ENCODE measurements at regions not wholly inside any gene's neighbourhood (a gene's known extent, or its start where the extent isn't known, plus 50 kb on each side); places are given as distances from the start of the nearest gene placed in this dataset.

- TF ChIP-seq CTCF (IDR thresholded peaks at IDR 0.05): no peak
- TF ChIP-seq POLR2A (IDR thresholded peaks at IDR 0.05): no peak
Observed at GRCh38 chr6:101146389-101146788, 247.1 kb upstream of the GRIK2 start.

Measured in thyroid gland (tissue), 4 donors.